GM06990 (cell line): ENCODE measurements at regions not wholly inside any gene's neighbourhood (a gene's known extent, or its start where the extent isn't known, plus 50 kb on each side); places are given as distances from the start of the nearest gene placed in this dataset.

Experiments used
- DNase-seq: peaks from one replicate; pipeline ENCODE4 v3.0.0-alpha.2; 2011; ENCODE audit not compliant: insufficient read length; ENCODE audit errors: extremely low read depth
- H3K27me3 ChIP-seq: replicated peaks from 2 replicates; pipeline ENCODE4 v1.6.0; 2011; ENCODE audit warnings: low read length; ENCODE audit not compliant: control insufficient read depth, insufficient read depth
- H3K36me3 ChIP-seq: 2 replicates; pipeline ENCODE4 v1.5.1; 2011; ENCODE audit warnings: low read length; ENCODE audit not compliant: control insufficient read depth, insufficient read depth
- H3K4me3 ChIP-seq: replicated peaks from 2 replicates; pipeline ENCODE4 v1.5.1; 2011; ENCODE audit warnings: low read depth, mild to moderate bottlenecking, control low read depth, low read length
- CTCF ChIP-seq: IDR thresholded peaks from 2 replicates; pipeline ENCODE4 v1.5.1; 2011; ENCODE audit warnings: low read length, control low read depth, mild to moderate bottlenecking, inconsistent platforms; ENCODE audit not compliant: insufficient read depth, poor library complexity, severe bottlenecking

DNA sequence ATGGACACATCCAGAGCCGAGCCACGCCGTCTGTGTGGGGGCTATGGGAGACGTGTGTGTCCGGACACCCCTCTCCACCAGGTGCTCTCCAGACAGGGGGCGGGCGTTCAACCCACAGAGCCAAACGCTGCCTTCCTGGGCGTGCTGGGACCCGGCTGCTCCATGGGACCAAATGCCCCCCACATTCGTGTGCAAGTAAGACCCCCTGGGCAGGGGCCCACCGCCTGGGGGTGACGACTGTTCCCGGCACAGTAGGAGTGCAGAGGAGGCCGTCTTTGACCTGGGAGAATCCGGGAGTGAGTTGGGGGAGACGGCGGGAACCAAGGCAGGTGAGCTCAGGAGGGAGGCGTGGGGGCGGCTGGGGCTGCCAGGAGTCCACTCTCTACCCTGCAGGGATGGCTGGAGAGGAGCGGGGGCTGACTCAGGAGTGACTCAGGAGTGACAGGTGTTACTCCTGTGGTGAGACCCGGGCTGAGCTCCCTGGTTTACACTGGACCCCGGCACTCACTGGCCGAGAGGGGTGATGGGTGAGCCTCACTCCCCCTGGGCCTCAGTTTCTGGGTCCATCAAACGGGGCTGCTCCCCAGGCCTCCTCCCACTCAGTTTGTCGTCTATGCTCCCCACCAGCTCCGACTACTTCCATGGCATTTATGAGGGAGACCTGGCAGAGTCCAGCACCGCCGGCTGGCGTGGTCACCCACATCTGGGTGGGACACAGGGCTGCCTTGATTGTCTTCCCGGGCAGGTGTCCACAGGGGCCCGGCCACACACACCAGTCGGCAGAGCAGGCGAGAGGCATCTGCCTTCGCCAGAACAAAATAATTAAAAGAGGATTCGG, 95.0 kb downstream of the MICALL2 start:
- no peak for TF ChIP-seq CTCF
- DNase-seq, result no peak
- Histone ChIP-seq H3K27me3 (no peaks in the 10 kb centered on the region; the same call in none of the 2 replicates), H3K4me3 (no peak overlapping the region), H3K36me3 (no peaks in the 10 kb centered on the region)

GRCh38 chr7:1364906-1365570, 94.2 kb downstream of the MICALL2 start:
- no peak for TF ChIP-seq CTCF
- no peak overlapping the region for H3K4me3 ChIP-seq
- H3K27me3 ChIP-seq, result no peaks in the 10 kb centered on the region; the same call in none of the 2 replicates
- DNase-seq, result no peak
- H3K36me3 ChIP-seq, result no peaks in the 10 kb centered on the region

DNA sequence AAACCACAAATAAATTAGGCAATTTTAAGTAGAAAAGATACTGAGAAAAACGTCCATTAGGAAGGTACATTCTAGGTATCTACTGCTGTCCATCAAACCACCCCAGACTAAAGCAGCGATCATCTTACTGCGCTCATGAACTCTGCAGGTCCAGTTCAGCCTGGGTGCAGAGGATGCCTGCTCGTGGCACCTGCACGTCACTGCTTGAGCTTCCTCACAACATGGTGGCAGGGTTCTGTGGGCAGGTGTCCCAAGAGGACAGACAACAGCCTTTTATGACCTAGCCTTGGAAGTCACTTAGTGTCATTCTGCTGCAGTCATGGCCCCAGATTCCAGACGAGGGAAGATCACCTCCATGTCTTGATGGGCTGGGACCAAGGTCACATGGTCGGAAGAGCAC, 93.4 kb downstream of the MICALL2 start:
- no peak for DNase-seq
- no peak for TF ChIP-seq CTCF
- H3K4me3 ChIP-seq, result no peak overlapping the region
- no peaks in the 10 kb centered on the region; the same call in none of the 2 replicates for H3K27me3 ChIP-seq
- no peaks in the 10 kb centered on the region for H3K36me3 ChIP-seq

DNA sequence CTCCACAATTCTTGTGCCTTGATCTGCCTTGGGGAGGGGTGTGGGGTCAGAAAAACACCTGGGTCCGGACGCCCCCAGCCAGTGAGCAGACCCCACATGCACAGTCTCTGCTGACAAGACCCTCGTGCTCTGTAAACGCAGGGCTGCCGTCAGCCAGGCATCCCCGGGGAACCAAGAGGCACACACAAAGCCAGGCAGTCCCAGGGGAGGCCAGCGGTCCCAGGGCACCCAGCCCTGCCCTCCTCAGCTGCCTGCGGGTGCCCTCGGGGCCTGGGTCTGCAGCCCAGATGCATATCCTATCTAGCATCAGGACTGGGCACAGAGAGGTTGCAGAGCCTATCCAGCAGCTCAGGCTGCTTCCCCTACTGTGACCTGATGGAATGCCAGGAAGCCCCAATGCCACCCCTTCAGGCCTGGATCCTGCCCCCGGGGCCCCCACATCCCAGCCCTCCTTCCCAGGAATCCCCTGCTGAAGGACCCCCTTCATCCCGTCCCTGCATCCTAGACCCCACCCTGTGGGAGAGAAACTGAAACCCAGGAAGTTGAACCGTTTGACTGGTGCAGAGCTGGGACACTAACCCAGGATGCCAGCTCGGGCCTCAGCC, 92.4 kb downstream of the MICALL2 start:
- H3K4me3 ChIP-seq, result no peak overlapping the region
- no peak for TF ChIP-seq CTCF

DNA sequence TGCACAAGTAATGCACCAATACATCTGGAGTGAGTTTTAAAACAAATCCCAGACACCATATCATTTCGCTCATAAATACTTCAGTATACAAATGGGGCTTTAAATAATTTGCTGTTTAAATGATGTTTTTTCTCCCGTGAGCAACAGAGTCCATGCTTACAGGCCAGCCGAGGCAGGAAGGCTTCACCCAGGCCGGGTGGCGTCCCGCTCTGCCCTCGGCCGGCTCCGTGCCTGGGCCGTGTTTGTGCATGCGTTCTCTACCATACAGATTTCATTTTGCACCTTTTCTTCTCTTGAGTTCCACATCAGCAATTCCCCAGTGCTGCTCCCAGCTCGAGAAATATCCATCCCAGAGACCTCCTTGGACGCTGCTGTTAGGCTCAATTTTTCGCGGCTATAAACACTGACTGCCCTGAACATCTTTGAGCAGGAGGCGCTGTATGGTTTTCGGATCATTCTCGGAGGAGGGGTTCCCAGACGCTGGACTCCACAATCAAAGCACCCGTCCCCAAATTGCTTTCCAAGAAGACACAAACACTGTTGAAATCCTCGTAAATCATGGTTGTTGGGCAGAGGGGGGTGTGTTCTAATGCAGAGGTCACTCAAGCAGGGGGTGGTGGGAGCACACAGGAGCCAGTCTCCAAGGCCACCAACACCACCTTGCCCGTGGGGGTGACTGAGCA, 91.6 kb downstream of the MICALL2 start:
- no peak for TF ChIP-seq CTCF
- H3K27me3 ChIP-seq, result no peaks in the 10 kb centered on the region; the same call in none of the 2 replicates
- H3K36me3 ChIP-seq, result no peaks in the 10 kb centered on the region
- no peak for DNase-seq
- H3K4me3 ChIP-seq, result no peak overlapping the region

More for the DNA sequence above, 92.4 kb downstream of the MICALL2 start:
- DNase-seq, result no peak
- no peaks in the 10 kb centered on the region; the same call in none of the 2 replicates for H3K27me3 ChIP-seq
- no peaks in the 10 kb centered on the region for H3K36me3 ChIP-seq
